A549 (cell line): ENCODE measurements at regions not wholly inside any gene's neighbourhood (a gene's known extent, or its start where the extent isn't known, plus 50 kb on each side); places are given as distances from the start of the nearest gene placed in this dataset.

Source experiments
- CEBPB ChIP-seq, 2 experiments: fragments of >200 bp in 1 of 2; sonication (Bioruptor Twin) in 1 of 2; formaldehyde crosslinking in 1 of 2; IDR thresholded peaks; 2 replicates each; pipeline ENCODE4 v1.6.1; 2012 to 2016
- CTCF ChIP-seq: fragments of >200 bp; sonication (Bioruptor Twin); formaldehyde crosslinking; IDR thresholded peaks from 3 replicates; pipeline ENCODE4 v1.5.1; 2016
- MAX ChIP-seq: IDR thresholded peaks from 2 replicates; pipeline ENCODE4 v1.6.1; 2012
- SREBF2 ChIP-seq: fragments of 450-650 bp; IDR thresholded peaks from 2 replicates; pipeline ENCODE4 v1.6.1; 2014; ENCODE audit warnings: mild to moderate bottlenecking, moderate library complexity

GRCh38 chr5:112653638-112654205 lies 84.0 kb upstream of the APC start:
- TF ChIP-seq CTCF (no peak), CEBPB (IDR thresholded peaks at IDR 0.05) (no peak), MAX (no peak), SREBF2 (no peak)
